Osteoblast (primary cell): ENCODE measurements at regions not wholly inside any gene's neighbourhood (a gene's known extent, or its start where the extent isn't known, plus 50 kb on each side); places are given as distances from the start of the nearest gene placed in this dataset.

ENCODE experiments used
- DNase-seq: peaks from one replicate; pipeline ENCODE4 v3.0.0; 2011; ENCODE audit warnings: low spot score, mixed read lengths; ENCODE audit not compliant: insufficient read length; ENCODE audit errors: missing footprints
- H2AFZ ChIP-seq: 2 replicates; pipeline ENCODE4 v1.6.0; 2011; ENCODE audit warnings: mild to moderate bottlenecking, low read length
- H3K27ac ChIP-seq: 2 replicates; pipeline ENCODE4 v1.5.1; 2011; ENCODE audit warnings: mild to moderate bottlenecking, low read depth, low read length, moderate library complexity
- H3K27me3 ChIP-seq: 2 replicates; pipeline ENCODE4 v1.6.0; 2012; ENCODE audit warnings: mild to moderate bottlenecking, control low read depth, inconsistent platforms, low read length, moderate library complexity; ENCODE audit not compliant: insufficient read depth
- H3K36me3 ChIP-seq: 2 replicates; pipeline ENCODE4 v1.5.1; 2011; ENCODE audit warnings: mild to moderate bottlenecking, low read length, control low read depth, moderate library complexity; ENCODE audit not compliant: insufficient read depth
- H3K4me1 ChIP-seq: 2 replicates; pipeline ENCODE4 v1.5.1; 2011; ENCODE audit warnings: mild to moderate bottlenecking, low read length, control low read depth, moderate library complexity; ENCODE audit not compliant: insufficient read depth
- H3K4me2 ChIP-seq: 2 replicates; pipeline ENCODE4 v1.6.0; 2011; ENCODE audit warnings: mild to moderate bottlenecking, low read length; ENCODE audit not compliant: insufficient read depth
- H3K4me3 ChIP-seq: fragments of 200-600 bp; sonication (generic); 3 replicates; pipeline ENCODE4 v1.5.1; 2012; ENCODE audit warnings: mild to moderate bottlenecking, low read length, inconsistent platforms; ENCODE audit not compliant: insufficient read depth
- H3K79me2 ChIP-seq: 2 replicates; pipeline ENCODE4 v1.6.0; 2012; ENCODE audit warnings: mild to moderate bottlenecking, low read length, control low read depth, inconsistent platforms; ENCODE audit not compliant: insufficient read depth
- H3K9me3 ChIP-seq: 2 replicates; pipeline ENCODE4 v1.5.1; 2011; ENCODE audit warnings: low read depth, low read length, control low read depth
- H4K20me1 ChIP-seq: 2 replicates; pipeline ENCODE4 v1.6.0; 2012; ENCODE audit warnings: mild to moderate bottlenecking, low read length, control low read depth; ENCODE audit not compliant: insufficient read depth
- TF ChIP-seq, protein P1 (sequence below): IDR thresholded peaks from 2 replicates; pipeline ENCODE4 v1.5.1; 2011; ENCODE audit warnings: mild to moderate bottlenecking, low read depth, low read length, moderate library complexity; ENCODE audit errors: extremely low read depth

DNA sequence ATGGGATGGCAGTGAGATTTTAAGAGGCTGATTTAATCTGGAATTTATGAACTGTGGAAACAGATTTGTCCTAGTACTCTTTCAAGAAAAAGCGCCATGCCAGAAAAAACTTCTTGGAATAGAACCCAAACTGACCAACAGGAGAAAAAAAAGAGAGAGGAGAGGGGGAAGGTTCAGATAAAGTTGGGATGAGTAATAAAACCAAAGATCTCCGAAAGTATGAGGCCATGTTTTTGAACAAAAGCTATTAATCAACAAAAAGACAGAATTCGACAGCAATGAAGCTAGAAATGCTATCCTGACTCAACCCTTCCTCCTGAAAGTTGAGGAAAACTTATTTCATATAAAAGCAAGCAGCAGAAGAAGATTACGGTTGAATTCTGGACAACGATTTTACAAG is 135.5 kb downstream of the CEMIP2 start:
- Histone ChIP-seq H4K20me1 (no peaks in the 10 kb centered on the region), H3K9me3 (no peaks in the 10 kb centered on the region), H3K36me3 (no peaks in the 10 kb centered on the region), H2AFZ (no peak overlapping the region), H3K79me2 (no peaks in the 10 kb centered on the region), H3K4me3 (no peak overlapping the region), H3K27me3 (no peaks in the 10 kb centered on the region), H3K4me2 (no peak overlapping the region), H3K4me1 (no peaks in the 10 kb centered on the region), H3K27ac (no peak overlapping the region)
- peak; percentile 42 for DNase-seq
- TF ChIP-seq, protein P1, sequence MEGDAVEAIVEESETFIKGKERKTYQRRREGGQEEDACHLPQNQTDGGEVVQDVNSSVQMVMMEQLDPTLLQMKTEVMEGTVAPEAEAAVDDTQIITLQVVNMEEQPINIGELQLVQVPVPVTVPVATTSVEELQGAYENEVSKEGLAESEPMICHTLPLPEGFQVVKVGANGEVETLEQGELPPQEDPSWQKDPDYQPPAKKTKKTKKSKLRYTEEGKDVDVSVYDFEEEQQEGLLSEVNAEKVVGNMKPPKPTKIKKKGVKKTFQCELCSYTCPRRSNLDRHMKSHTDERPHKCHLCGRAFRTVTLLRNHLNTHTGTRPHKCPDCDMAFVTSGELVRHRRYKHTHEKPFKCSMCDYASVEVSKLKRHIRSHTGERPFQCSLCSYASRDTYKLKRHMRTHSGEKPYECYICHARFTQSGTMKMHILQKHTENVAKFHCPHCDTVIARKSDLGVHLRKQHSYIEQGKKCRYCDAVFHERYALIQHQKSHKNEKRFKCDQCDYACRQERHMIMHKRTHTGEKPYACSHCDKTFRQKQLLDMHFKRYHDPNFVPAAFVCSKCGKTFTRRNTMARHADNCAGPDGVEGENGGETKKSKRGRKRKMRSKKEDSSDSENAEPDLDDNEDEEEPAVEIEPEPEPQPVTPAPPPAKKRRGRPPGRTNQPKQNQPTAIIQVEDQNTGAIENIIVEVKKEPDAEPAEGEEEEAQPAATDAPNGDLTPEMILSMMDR = no peak

DNA sequence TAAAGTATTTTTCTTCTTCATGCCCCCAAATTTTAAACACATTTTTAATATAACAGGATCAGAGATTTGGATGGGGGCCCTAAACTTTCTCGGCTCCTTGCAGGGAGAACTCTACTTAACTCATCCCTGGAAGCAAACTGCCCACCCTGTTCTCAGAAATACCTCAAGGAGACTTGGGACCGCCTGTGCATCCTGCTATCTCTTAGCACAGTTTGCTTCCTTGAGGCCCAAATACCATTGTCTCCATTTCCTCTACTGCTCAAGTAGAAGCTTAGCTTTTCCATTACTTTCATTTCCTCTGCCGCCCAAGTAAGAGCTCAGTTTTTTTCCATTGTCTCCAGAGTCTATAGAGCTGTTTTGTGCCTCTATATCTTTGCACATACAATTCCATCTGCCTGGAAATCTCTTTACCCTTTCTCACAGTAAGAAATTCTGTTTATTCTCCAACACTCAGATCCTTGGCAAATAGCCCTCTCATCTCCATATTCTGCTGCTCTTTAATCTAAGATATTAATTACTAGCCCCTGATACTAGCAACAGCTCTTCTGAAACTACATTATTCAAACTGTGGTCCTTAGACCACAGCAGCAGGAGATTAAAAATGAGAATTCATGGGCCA is 137.8 kb downstream of the CEMIP2 start:
- Histone ChIP-seq H3K27ac (no peak overlapping the region), H3K4me1 (no peaks in the 10 kb centered on the region), H3K4me3 (no peak overlapping the region), H3K36me3 (no peaks in the 10 kb centered on the region), H3K9me3 (no peaks in the 10 kb centered on the region), H3K27me3 (no peaks in the 10 kb centered on the region), H2AFZ (no peak overlapping the region), H4K20me1 (no peaks in the 10 kb centered on the region), H3K4me2 (no peak overlapping the region), H3K79me2 (no peaks in the 10 kb centered on the region)
- DNase-seq = no peak
- TF ChIP-seq, protein P1 = no peak

DNA sequence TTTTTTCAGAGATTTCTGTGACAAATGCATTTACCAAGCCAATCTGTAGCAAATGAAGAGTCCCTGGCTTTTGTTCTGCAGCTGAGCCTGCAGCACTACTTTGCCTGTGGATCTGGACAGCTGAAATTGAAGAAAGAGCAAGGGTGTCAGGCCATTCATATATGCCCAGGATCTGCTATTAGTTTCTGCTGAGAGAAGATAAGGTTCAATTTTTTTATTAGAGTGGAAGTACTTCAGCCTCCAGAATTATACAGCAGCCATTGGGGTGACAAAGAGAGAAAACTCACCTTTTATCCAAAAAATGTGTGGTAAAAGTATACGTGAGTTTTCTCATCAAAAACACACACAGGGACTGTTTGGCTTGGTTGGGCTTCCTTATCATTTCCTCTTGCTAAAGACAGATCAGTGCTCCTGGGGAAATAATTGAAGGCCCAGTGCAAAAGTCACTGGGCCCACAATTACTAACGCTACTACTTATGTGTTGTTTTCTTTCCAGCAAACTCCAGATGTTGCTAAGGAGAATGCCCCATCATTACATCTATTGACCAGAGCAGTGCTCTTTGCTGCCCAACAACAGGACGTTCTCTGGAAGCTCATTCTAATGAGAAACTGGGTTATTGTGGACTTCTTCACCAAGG is 138.6 kb downstream of the CEMIP2 start:
- H3K4me3 ChIP-seq = no peak overlapping the region
- TF ChIP-seq, protein P1 = no peak

DNA sequence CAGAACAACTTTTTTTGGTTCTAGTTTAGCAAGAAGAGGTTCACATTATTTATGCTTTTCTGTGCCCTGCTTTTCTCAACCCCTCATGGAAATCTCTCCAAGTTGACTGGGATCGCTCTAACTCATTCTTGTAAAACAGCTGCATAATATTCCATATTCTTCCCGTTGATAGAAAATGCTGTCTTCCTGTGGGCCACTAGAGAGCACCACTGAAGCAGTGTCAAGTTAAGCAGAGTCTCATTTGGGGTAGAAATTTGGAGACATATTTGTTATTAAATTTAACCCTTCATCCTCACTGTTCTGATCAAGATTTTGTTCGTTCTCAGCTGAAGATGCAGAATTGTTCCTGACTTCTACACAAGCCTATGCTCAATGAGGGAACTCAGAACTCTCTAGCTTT is 140.1 kb downstream of the CEMIP2 start:
- no peak for DNase-seq

More for the DNA sequence above, 138.6 kb downstream of the CEMIP2 start:
- Histone ChIP-seq H3K9me3 (no peaks in the 10 kb centered on the region), H3K27me3 (no peaks in the 10 kb centered on the region), H3K4me1 (no peaks in the 10 kb centered on the region), H3K79me2 (no peaks in the 10 kb centered on the region), H4K20me1 (no peaks in the 10 kb centered on the region), H3K36me3 (no peaks in the 10 kb centered on the region), H3K4me2 (no peak overlapping the region), H2AFZ (no peak overlapping the region), H3K27ac (no peak overlapping the region)
- no peak for DNase-seq

More for the DNA sequence above, 140.1 kb downstream of the CEMIP2 start:
- TF ChIP-seq, protein P1 = peak; percentile 51
- H3K4me2 ChIP-seq = no peak overlapping the region
- H3K9me3 ChIP-seq = no peaks in the 10 kb centered on the region
- H3K4me1 ChIP-seq = no peaks in the 10 kb centered on the region
- no peak overlapping the region for H2AFZ ChIP-seq
- no peaks in the 10 kb centered on the region for H4K20me1 ChIP-seq
- H3K36me3 ChIP-seq = no peaks in the 10 kb centered on the region
- H3K27ac ChIP-seq = no peak overlapping the region
- H3K27me3 ChIP-seq = no peaks in the 10 kb centered on the region
- no peaks in the 10 kb centered on the region for H3K79me2 ChIP-seq
- no peak overlapping the region for H3K4me3 ChIP-seq
